ENCODE measurements at regions not wholly inside any gene's neighbourhood (a gene's known extent, or its start where the extent isn't known, plus 50 kb on each side); places are given as distances from the start of the nearest gene placed in this dataset.
"Not testable (repeated sequence)": the region's sequence is repeated elsewhere in the genome, so short reads cannot be mapped to it uniquely, and the experiment has no call there.

GRCh38 chr9:62881811-62882210 lies 1692.0 kb downstream of the SPATA31A7 start:
- TF ChIP-seq POLR2AphosphoS5 (IDR thresholded peaks at IDR 0.05; ENCODE audit: low read depth); REST (IDR thresholded peaks at IDR 0.05; ENCODE audit: insufficient replicate concordance, low read depth); SPI1 (IDR thresholded peaks at IDR 0.05; ENCODE audit: borderline replicate concordance, low read depth): not testable (repeated sequence)
- TF ChIP-seq, protein P1, sequence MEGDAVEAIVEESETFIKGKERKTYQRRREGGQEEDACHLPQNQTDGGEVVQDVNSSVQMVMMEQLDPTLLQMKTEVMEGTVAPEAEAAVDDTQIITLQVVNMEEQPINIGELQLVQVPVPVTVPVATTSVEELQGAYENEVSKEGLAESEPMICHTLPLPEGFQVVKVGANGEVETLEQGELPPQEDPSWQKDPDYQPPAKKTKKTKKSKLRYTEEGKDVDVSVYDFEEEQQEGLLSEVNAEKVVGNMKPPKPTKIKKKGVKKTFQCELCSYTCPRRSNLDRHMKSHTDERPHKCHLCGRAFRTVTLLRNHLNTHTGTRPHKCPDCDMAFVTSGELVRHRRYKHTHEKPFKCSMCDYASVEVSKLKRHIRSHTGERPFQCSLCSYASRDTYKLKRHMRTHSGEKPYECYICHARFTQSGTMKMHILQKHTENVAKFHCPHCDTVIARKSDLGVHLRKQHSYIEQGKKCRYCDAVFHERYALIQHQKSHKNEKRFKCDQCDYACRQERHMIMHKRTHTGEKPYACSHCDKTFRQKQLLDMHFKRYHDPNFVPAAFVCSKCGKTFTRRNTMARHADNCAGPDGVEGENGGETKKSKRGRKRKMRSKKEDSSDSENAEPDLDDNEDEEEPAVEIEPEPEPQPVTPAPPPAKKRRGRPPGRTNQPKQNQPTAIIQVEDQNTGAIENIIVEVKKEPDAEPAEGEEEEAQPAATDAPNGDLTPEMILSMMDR (IDR thresholded peaks at IDR 0.05; ENCODE audit: insufficient read depth, low read length): not testable (repeated sequence)

Measured in HL-60 (cell line).